Breast epithelium (tissue), 3 donors: ENCODE measurements at regions not wholly inside any gene's neighbourhood (a gene's known extent, or its start where the extent isn't known, plus 50 kb on each side); places are given as distances from the start of the nearest gene placed in this dataset.

Source experiments
- POLR2A ChIP-seq: fragments of 450-650 bp; IDR thresholded peaks from one replicate; pipeline ENCODE4 v1.6.1; 2016; ENCODE audit warnings: antibody characterized with exemption, mild to moderate bottlenecking, moderate library complexity
- TF ChIP-seq, protein P1 (sequence below), 3 donors: fragments of 450-650 bp; IDR thresholded peaks; one replicate each; pipeline ENCODE4 v1.5.1; 2016 to 2017; ENCODE audit warnings: antibody characterized with exemption in 3 of 3, mild to moderate bottlenecking in 3 of 3, moderate library complexity in 3 of 3

DNA sequence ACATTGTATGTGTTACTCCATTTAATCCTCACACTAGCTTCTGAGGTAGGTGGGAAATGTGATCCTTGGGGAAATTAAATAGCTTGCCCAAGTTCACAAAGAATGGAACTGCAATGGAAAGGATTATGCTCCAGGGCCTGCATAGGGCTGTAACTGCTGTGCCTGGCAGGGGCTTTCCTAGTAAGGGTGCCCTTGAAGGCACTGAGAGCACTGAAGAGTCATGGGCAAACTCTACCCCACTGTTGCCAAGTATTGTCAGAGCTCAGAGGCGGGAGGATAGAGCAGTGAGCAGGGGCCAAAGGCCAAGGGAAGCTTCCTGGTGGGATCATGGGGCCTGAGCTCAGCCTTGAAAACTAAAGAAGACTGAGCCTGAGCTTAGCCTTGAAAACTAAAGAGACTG lies 133.0 kb upstream of the NALF2 start:
- TF ChIP-seq POLR2A, result no peak
- TF ChIP-seq, protein P1, sequence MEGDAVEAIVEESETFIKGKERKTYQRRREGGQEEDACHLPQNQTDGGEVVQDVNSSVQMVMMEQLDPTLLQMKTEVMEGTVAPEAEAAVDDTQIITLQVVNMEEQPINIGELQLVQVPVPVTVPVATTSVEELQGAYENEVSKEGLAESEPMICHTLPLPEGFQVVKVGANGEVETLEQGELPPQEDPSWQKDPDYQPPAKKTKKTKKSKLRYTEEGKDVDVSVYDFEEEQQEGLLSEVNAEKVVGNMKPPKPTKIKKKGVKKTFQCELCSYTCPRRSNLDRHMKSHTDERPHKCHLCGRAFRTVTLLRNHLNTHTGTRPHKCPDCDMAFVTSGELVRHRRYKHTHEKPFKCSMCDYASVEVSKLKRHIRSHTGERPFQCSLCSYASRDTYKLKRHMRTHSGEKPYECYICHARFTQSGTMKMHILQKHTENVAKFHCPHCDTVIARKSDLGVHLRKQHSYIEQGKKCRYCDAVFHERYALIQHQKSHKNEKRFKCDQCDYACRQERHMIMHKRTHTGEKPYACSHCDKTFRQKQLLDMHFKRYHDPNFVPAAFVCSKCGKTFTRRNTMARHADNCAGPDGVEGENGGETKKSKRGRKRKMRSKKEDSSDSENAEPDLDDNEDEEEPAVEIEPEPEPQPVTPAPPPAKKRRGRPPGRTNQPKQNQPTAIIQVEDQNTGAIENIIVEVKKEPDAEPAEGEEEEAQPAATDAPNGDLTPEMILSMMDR (IDR thresholded peaks at IDR 0.05), result no peak
